Lung (tissue), 11 donors: ENCODE measurements at regions not wholly inside any gene's neighbourhood (a gene's known extent, or its start where the extent isn't known, plus 50 kb on each side); places are given as distances from the start of the nearest gene placed in this dataset.

ENCODE experiments used
- ATAC-seq: fragments of 200-7000 bp; cut with Tn5 transposase; one replicate; pipeline ENCODE4 v1.9.1; 2020; ENCODE audit warnings: moderate number of reproducible peaks; ENCODE audit not compliant: insufficient read depth, low FRiP score
- DNase-seq, 3 donors: peaks; one replicate each; pipeline ENCODE4 v3.0.0-alpha.2; 2013 to 2017
- H3K27ac ChIP-seq, 2 donors: one replicate each; pipeline ENCODE4 v1.5.1; 2013; ENCODE audit warnings: mild to moderate bottlenecking in 2 of 2, moderate library complexity in 2 of 2, control low read depth in 1 of 2, inconsistent platforms in 1 of 2, low read depth in 1 of 2, low read length in 1 of 2
- H3K27me3 ChIP-seq, 3 donors: one replicate each; pipeline ENCODE4 v1.5.1; 2013; ENCODE audit warnings: low read length in 2 of 3; ENCODE audit not compliant: control insufficient read depth in 3 of 3, insufficient read depth in 3 of 3
- H3K36me3 ChIP-seq, 4 donors: one replicate each; pipeline ENCODE4 v1.5.1; 2013; ENCODE audit warnings: low read length in 4 of 4, mild to moderate bottlenecking in 1 of 4, moderate library complexity in 1 of 4; ENCODE audit not compliant: control insufficient read depth in 4 of 4, insufficient read depth in 4 of 4
- H3K4me1 ChIP-seq, 5 donors: one replicate each; pipeline ENCODE4 v1.5.1; 2013; ENCODE audit warnings: low read length in 5 of 5, mild to moderate bottlenecking in 2 of 5, moderate library complexity in 1 of 5; ENCODE audit not compliant: control insufficient read depth in 5 of 5, insufficient read depth in 5 of 5
- H3K4me3 ChIP-seq: one replicate; pipeline ENCODE4 v1.5.1; 2013; ENCODE audit warnings: mild to moderate bottlenecking, control low read depth, moderate library complexity
- H3K9ac ChIP-seq, 2 donors: one replicate each; pipeline ENCODE4 v1.5.1; 2013; ENCODE audit warnings: low read length in 2 of 2, control low read depth in 1 of 2; ENCODE audit not compliant: insufficient read depth in 1 of 2
- H3K9me3 ChIP-seq, 4 donors: one replicate each; pipeline ENCODE4 v1.5.1; 2013; ENCODE audit warnings: low read length in 3 of 4, mild to moderate bottlenecking in 1 of 4, moderate library complexity in 1 of 4; ENCODE audit not compliant: control insufficient read depth in 4 of 4, insufficient read depth in 3 of 4
- CTCF ChIP-seq: IDR thresholded peaks from 2 replicates; pipeline ENCODE4 v1.5.1; 2012; ENCODE audit warnings: mild to moderate bottlenecking; ENCODE audit errors: control extremely low read depth, extremely low read depth
- WGBS, 2 donors: extraction: QIAGEN DNeasy Blood & Tissue Kit; methylation state at CpG; one replicate each; pipeline ENCODE4 v1.1.7; 2013; 5-methylcytosine and 5-hydroxymethylcytosine counted together
- donor health status: control.
- donor health status: control.
- donor health status: Bipolar disorder and iron deficiency.
- donor health status: healthy.
- donor health status: DM: yes; HTN: yes; CAD: no.

GRCh38 chr13:31437975-31438374, 238.2 kb downstream of the B3GLCT start:
- no peaks in the 10 kb centered on the region for H3K36me3 ChIP-seq
- H3K9ac ChIP-seq, result no peak overlapping the region
- 87 to 98% methylated on average over 3 of the region's 3 CpGs for WGBS, 2 donors
- TF ChIP-seq CTCF, result no peak
- H3K4me1 ChIP-seq, result peaks cover 0 to 5% (median 0%) of the 10 kb centered on the region in 5 donors
- ATAC-seq, result no peak
- H3K27me3 ChIP-seq, result no peaks in the 10 kb centered on the region
- H3K4me3 ChIP-seq, result no peak overlapping the region
- peaks cover 0 to 3% (median 0%) of the 10 kb centered on the region in 4 donors for H3K9me3 ChIP-seq
- H3K27ac ChIP-seq, result no peak overlapping the region
- DNase-seq, result no peak

- no peak overlapping the region for H3K27ac ChIP-seq
- H3K4me1 ChIP-seq, result peaks cover 0 to 5% (median 0%) of the 10 kb centered on the region in 5 donors
- ATAC-seq, result no peak
- H3K4me3 ChIP-seq, result no peak overlapping the region
- no peaks in the 10 kb centered on the region for H3K27me3 ChIP-seq
- TF ChIP-seq CTCF, result no peak
- 81 to 90% methylated on average over 2 of the region's 2 CpGs for WGBS, 2 donors
- no peaks in the 10 kb centered on the region for H3K36me3 ChIP-seq
- H3K9ac ChIP-seq, result no peak overlapping the region
- H3K9me3 ChIP-seq, result no peaks in the 10 kb centered on the region
- no peak for DNase-seq
Observed at GRCh38 chr13:31440132-31440531, 240.4 kb downstream of the B3GLCT start.

- H3K9me3 ChIP-seq, result no peaks in the 10 kb centered on the region
- no peak for TF ChIP-seq CTCF
- H3K27me3 ChIP-seq, result no peaks in the 10 kb centered on the region
- ATAC-seq (no peak), DNase-seq (no peak)
- peaks cover 0 to 3% (median 0%) of the 10 kb centered on the region in 5 donors for H3K4me1 ChIP-seq
- H3K27ac ChIP-seq, result no peak overlapping the region
- H3K36me3 ChIP-seq, result no peaks in the 10 kb centered on the region
- no peak overlapping the region for H3K9ac ChIP-seq
- WGBS, 2 donors, result 82% methylated on average over 9 of the region's 9 CpGs
- H3K4me3 ChIP-seq, result no peak overlapping the region
Observed at GRCh38 chr13:31441800-31442510, 242.2 kb downstream of the B3GLCT start.

GRCh38 chr13:31442571-31442970, 242.8 kb downstream of the B3GLCT start:
- DNase-seq (no peak), ATAC-seq (no peak)
- TF ChIP-seq CTCF, result no peak
- no peak overlapping the region for H3K9ac ChIP-seq
- H3K36me3 ChIP-seq, result no peaks in the 10 kb centered on the region
- H3K27me3 ChIP-seq, result no peaks in the 10 kb centered on the region
- 39 to 59% methylated on average over 4 of the region's 4 CpGs for WGBS, 2 donors
- H3K27ac ChIP-seq, result no peak overlapping the region
- H3K4me3 ChIP-seq, result no peak overlapping the region
- no peaks in the 10 kb centered on the region for H3K4me1 ChIP-seq
- no peaks in the 10 kb centered on the region for H3K9me3 ChIP-seq
